ENCODE measurements at regions not wholly inside any gene's neighbourhood (a gene's known extent, or its start where the extent isn't known, plus 50 kb on each side); places are given as distances from the start of the nearest gene placed in this dataset.

DNA sequence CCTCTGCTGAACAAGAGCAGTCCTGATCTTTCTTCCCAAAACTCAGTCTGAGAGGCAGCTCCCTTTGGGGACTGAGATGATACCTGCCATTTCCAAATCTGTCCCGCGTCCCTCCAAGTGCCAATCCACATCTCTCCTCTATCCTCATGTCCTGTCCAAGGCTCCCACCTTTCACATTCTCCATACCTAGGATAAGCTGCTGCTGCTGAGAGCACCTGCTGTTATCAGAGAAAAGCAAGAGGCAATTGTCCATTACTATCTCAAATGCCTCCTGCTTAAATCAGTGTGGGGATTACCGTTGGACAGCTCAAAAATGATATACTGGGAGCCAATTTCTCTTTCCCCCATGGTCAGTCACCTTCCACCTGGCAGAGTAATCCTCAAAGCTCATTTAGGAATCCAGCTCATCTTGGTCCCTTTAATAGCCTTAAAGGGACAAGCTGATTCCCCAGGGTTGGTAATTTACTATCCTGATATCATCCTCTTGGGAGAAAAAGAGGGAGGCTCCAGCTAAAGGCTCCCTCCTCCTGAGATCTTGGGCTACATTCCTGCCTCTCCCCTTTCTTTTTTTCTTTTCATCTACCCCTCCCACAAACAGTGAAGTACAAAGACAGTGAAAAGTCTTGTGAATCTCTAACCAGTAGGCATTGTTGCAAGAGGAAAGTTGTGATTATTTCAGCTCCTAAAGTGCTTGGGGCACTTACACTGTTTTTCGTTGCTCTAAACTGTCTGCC lies 278.1 kb upstream of the CAMK1G start:
- TF ChIP-seq CTCF (IDR thresholded peaks at IDR 0.05; ENCODE audit: low read depth, low read length, missing control alignments) = no peak
- no peak for DNase-seq (ENCODE audit: low read depth)
- H3K4me3 ChIP-seq (ENCODE audit: low read depth, low read length) = no peak overlapping the region

GRCh38 chr1:209307846-209308245 lies 275.7 kb upstream of the CAMK1G start:
- TF ChIP-seq CTCF (IDR thresholded peaks at IDR 0.05; ENCODE audit: low read depth, low read length, missing control alignments) = no peak
- no peak overlapping the region for H3K4me3 ChIP-seq (ENCODE audit: low read depth, low read length)
- DNase-seq (ENCODE audit: low read depth) = no peak

- no peak for DNase-seq (ENCODE audit: low read depth)
- H3K4me3 ChIP-seq (ENCODE audit: low read depth, low read length) = no peak overlapping the region
- TF ChIP-seq CTCF (IDR thresholded peaks at IDR 0.05; ENCODE audit: low read depth, low read length, missing control alignments) = no peak
Measured at GRCh38 chr1:209309198-209309597, 274.3 kb upstream of the CAMK1G start.

- DNase-seq (ENCODE audit: low read depth) = no peak
- TF ChIP-seq CTCF (IDR thresholded peaks at IDR 0.05; ENCODE audit: low read depth, low read length, missing control alignments) = no peak
- no peak overlapping the region for H3K4me3 ChIP-seq (ENCODE audit: low read depth, low read length)
Measured at GRCh38 chr1:209311770-209312169, 271.7 kb upstream of the CAMK1G start.

DNA sequence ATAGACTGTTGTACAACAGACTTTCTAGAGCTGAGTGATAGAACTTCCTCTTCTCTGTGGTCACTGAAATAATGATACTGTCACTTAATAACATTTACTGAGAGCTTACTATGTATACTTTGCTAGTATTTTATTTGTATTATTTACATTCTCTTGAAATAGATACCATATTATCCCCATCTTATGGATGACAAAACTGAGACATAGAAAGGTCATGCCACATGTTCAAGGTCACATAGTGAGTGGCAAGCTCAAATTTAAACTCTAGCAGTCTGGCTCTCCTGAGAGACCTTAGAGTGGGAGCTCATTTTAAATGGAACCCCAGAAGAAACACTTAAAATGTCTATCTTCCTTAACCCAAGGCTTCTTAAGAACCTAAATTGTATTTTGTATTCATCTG lies 266.6 kb upstream of the CAMK1G start:
- TF ChIP-seq CTCF (IDR thresholded peaks at IDR 0.05; ENCODE audit: low read depth, low read length, missing control alignments) = no peak
- no peak for DNase-seq (ENCODE audit: low read depth)
- no peak overlapping the region for H3K4me3 ChIP-seq (ENCODE audit: low read depth, low read length)

GRCh38 chr1:209318181-209319056 lies 265.1 kb upstream of the CAMK1G start:
- H3K4me3 ChIP-seq (ENCODE audit: low read depth, low read length) = no peak overlapping the region
- DNase-seq (ENCODE audit: low read depth) = no peak
- no peak for TF ChIP-seq CTCF (IDR thresholded peaks at IDR 0.05; ENCODE audit: low read depth, low read length, missing control alignments)
